HG02973 (cell line): ENCODE measurements at regions not wholly inside any gene's neighbourhood (a gene's known extent, or its start where the extent isn't known, plus 50 kb on each side); places are given as distances from the start of the nearest gene placed in this dataset.

ENCODE experiments used
- ATAC-seq: cut with Tn5 transposase; IDR thresholded peaks from one replicate; pipeline ENCODE4 v1.9.1; 2021; ENCODE audit warnings: moderate library complexity; ENCODE audit not compliant: unreplicated experiment

- ATAC-seq: no peak
Observed at GRCh38 chr4:181465826-181466225, 777.4 kb upstream of the TENM3 start.

GRCh38 chr4:181468451-181468850, 774.8 kb upstream of the TENM3 start:
- ATAC-seq: no peak

- no peak for ATAC-seq
Observed at GRCh38 chr4:181470306-181470705, 772.9 kb upstream of the TENM3 start.

- no peak for ATAC-seq
Observed at GRCh38 chr4:181475359-181475758, 767.8 kb upstream of the TENM3 start.

GRCh38 chr4:181475781-181476507, 767.3 kb upstream of the TENM3 start:
- ATAC-seq: no peak

- ATAC-seq: no peak
Observed at GRCh38 chr4:181476508-181476890, 766.7 kb upstream of the TENM3 start.

- ATAC-seq: no peak
Observed at GRCh38 chr4:181477591-181477990, 765.6 kb upstream of the TENM3 start.

GRCh38 chr4:181478656-181479055, 764.5 kb upstream of the TENM3 start:
- ATAC-seq: no peak

- no peak for ATAC-seq
Observed at GRCh38 chr4:181479141-181479540, 764.1 kb upstream of the TENM3 start.

- no peak for ATAC-seq
Observed at GRCh38 chr4:181484396-181484795, 758.8 kb upstream of the TENM3 start.

- no peak for ATAC-seq
Observed at GRCh38 chr4:181488926-181489325, 754.3 kb upstream of the TENM3 start.

- ATAC-seq: no peak
Observed at GRCh38 chr4:181498148-181498547, 745.1 kb upstream of the TENM3 start.

- ATAC-seq: no peak
Observed at GRCh38 chr4:181502611-181503010, 740.6 kb upstream of the TENM3 start.

GRCh38 chr4:181503687-181504390, 739.4 kb upstream of the TENM3 start:
- ATAC-seq: no peak

GRCh38 chr4:181504924-181505323, 738.3 kb upstream of the TENM3 start:
- no peak for ATAC-seq

- ATAC-seq: no peak
Observed at GRCh38 chr4:181507180-181507835, 735.9 kb upstream of the TENM3 start.

- ATAC-seq: no peak
Observed at GRCh38 chr4:181507938-181508337, 735.3 kb upstream of the TENM3 start.

GRCh38 chr4:181508601-181509000, 734.6 kb upstream of the TENM3 start:
- no peak for ATAC-seq

- no peak for ATAC-seq
Observed at GRCh38 chr4:181509073-181509472, 734.1 kb upstream of the TENM3 start.

- no peak for ATAC-seq
Observed at GRCh38 chr4:181517491-181517890, 725.7 kb upstream of the TENM3 start.

- no peak for ATAC-seq
Observed at GRCh38 chr4:181520790-181521189, 722.4 kb upstream of the TENM3 start.

- no peak for ATAC-seq
Observed at GRCh38 chr4:181523973-181524372, 719.2 kb upstream of the TENM3 start.
